Body of pancreas (tissue), 4 donors: ENCODE measurements at regions not wholly inside any gene's neighbourhood (a gene's known extent, or its start where the extent isn't known, plus 50 kb on each side); places are given as distances from the start of the nearest gene placed in this dataset.

ENCODE experiments used
- ATAC-seq: fragments of 150-250 bp; one replicate; pipeline ENCODE4 v1.9.1; 2016
- DNase-seq, 4 donors: peaks; one replicate each; pipeline ENCODE4 v3.0.0-alpha.2; 2019
- H3K27ac ChIP-seq, 4 donors: fragments of 200-600 bp; sonication (generic); 1 replicate in 3 of 4; 2 replicates in 1 of 4; pipeline versions ENCODE4 v1.5.1 to v1.6.1; 2016 to 2019; ENCODE audit warnings: mild to moderate bottlenecking in 1 of 4, mixed read lengths in 1 of 4, moderate library complexity in 1 of 4
- H3K27me3 ChIP-seq, 2 donors: fragments of 200-600 bp; sonication (generic); one replicate each; pipeline ENCODE4 v1.6.0; 2016; ENCODE audit warnings: mild to moderate bottlenecking in 1 of 2
- H3K36me3 ChIP-seq, 2 donors: fragments of 200-600 bp; sonication (generic); replicated peaks in 1 of 2; 2 replicates each; pipeline ENCODE4 v1.5.1; 2016; ENCODE audit warnings: low read depth in 2 of 2; ENCODE audit not compliant: insufficient read depth in 1 of 2
- H3K4me1 ChIP-seq: fragments of 200-600 bp; sonication (generic); one replicate; pipeline ENCODE4 v1.6.0; 2016
- H3K4me3 ChIP-seq, 2 donors: fragments of 200-600 bp; sonication (generic); 1 replicate in 1 of 2; 2 replicates in 1 of 2; pipeline ENCODE4 v1.5.1; 2016 to 2019
- H3K9me3 ChIP-seq, 3 donors: fragments of 200-600 bp; sonication (generic); 1 replicate in 2 of 3; 2 replicates in 1 of 3; pipeline ENCODE4 v1.5.1; 2016
- CTCF ChIP-seq, 7 experiments: fragments of 450-650 bp in 4 of 7; fragments of 200-600 bp in 3 of 7; sonication (generic) in 3 of 7; IDR thresholded peaks; one replicate each; pipeline ENCODE4 v1.5.1; 2016 to 2019; ENCODE audit warnings: antibody characterized with exemption in 7 of 7
- POLR2A ChIP-seq, 3 donors: fragments of 450-650 bp; IDR thresholded peaks; one replicate each; pipeline ENCODE4 v1.6.1; 2016; ENCODE audit warnings: antibody characterized with exemption in 3 of 3, mild to moderate bottlenecking in 2 of 3
- WGBS, 2 donors: methylation state at CpG; one replicate each; pipeline ENCODE4 v1.1.5; 2017; 5-methylcytosine and 5-hydroxymethylcytosine counted together
- intact Hi-C: fragments of 100-400 bp; cut with DNase I; formaldehyde crosslinking; loops from one replicate; pipeline ENCODE4 v1.15.1; 2023

- Histone ChIP-seq H3K4me3 (no peak overlapping the region), H3K9me3 (no peaks in the 10 kb centered on the region), H3K27me3 (no peaks in the 10 kb centered on the region), H3K4me1 (no peaks in the 10 kb centered on the region), H3K27ac (no peak overlapping the region), H3K36me3 (no peaks in the 10 kb centered on the region)
- ATAC-seq (no peak), DNase-seq (no peak)
- TF ChIP-seq POLR2A (IDR thresholded peaks at IDR 0.05) (no peak), CTCF (IDR thresholded peaks at IDR 0.05) (no peak)
- intact Hi-C loops: no loop called here
- 65% methylated on average over 1 of the region's 1 CpG for WGBS, 2 donors
Observed at GRCh38 chr1:81217058-81217457, 583.7 kb upstream of the ADGRL2 start.

- TF ChIP-seq CTCF (IDR thresholded peaks at IDR 0.05) (no peak), POLR2A (IDR thresholded peaks at IDR 0.05) (no peak)
- H3K36me3 ChIP-seq: no peaks in the 10 kb centered on the region
- no peaks in the 10 kb centered on the region for H3K4me1 ChIP-seq
- intact Hi-C loops: no loop called here
- 48 to 53% methylated on average over 7 of the region's 7 CpGs for WGBS, 2 donors
- no peak overlapping the region for H3K4me3 ChIP-seq
- H3K27ac ChIP-seq: no peak overlapping the region
- H3K9me3 ChIP-seq: no peaks in the 10 kb centered on the region
- DNase-seq (no peak), ATAC-seq (no peak)
- no peaks in the 10 kb centered on the region for H3K27me3 ChIP-seq
Observed at GRCh38 chr1:81213279-81213678, 587.5 kb upstream of the ADGRL2 start.

GRCh38 chr1:81209461-81209860 lies 591.3 kb upstream of the ADGRL2 start:
- WGBS, 2 donors: 45 to 72% methylated on average over 1 of the region's 1 CpG

GRCh38 chr1:81208441-81208840 lies 592.3 kb upstream of the ADGRL2 start:
- DNase-seq: peak in 1 of 4 donors; percentile 42
- H3K9me3 ChIP-seq: no peaks in the 10 kb centered on the region
- intact Hi-C loops: no loop called here
- H3K27ac ChIP-seq: no peak overlapping the region
- no peaks in the 10 kb centered on the region for H3K36me3 ChIP-seq
- no peaks in the 10 kb centered on the region for H3K27me3 ChIP-seq
- no peak for ATAC-seq
- WGBS, 2 donors: 71 to 77% methylated on average over 13 of the region's 13 CpGs
- no peak overlapping the region for H3K4me3 ChIP-seq
- no peak for TF ChIP-seq POLR2A (IDR thresholded peaks at IDR 0.05)
- TF ChIP-seq CTCF (IDR thresholded peaks at IDR 0.05): no peak
- no peaks in the 10 kb centered on the region for H3K4me1 ChIP-seq

More at GRCh38 chr1:81209461-81209860, 591.3 kb upstream of the ADGRL2 start:
- Histone ChIP-seq H3K4me1 (no peaks in the 10 kb centered on the region), H3K27me3 (no peaks in the 10 kb centered on the region), H3K4me3 (no peak overlapping the region), H3K36me3 (no peaks in the 10 kb centered on the region), H3K27ac (no peak overlapping the region), H3K9me3 (no peaks in the 10 kb centered on the region)
- ATAC-seq (no peak), DNase-seq (no peak)
- TF ChIP-seq CTCF (IDR thresholded peaks at IDR 0.05): no peak
- TF ChIP-seq POLR2A (IDR thresholded peaks at IDR 0.05): no peak
- intact Hi-C loops: no loop called here

- DNase-seq: no peak
- WGBS, 2 donors: 55 to 67% methylated on average over 6 of the region's 6 CpGs
- no peak for ATAC-seq
- no peaks in the 10 kb centered on the region for H3K4me1 ChIP-seq
- no peaks in the 10 kb centered on the region for H3K27me3 ChIP-seq
- TF ChIP-seq POLR2A (IDR thresholded peaks at IDR 0.05): no peak
- TF ChIP-seq CTCF (IDR thresholded peaks at IDR 0.05): no peak
- intact Hi-C loops: no loop called here
- no peaks in the 10 kb centered on the region for H3K9me3 ChIP-seq
- H3K36me3 ChIP-seq: no peaks in the 10 kb centered on the region
- no peak overlapping the region for H3K27ac ChIP-seq
- no peak overlapping the region for H3K4me3 ChIP-seq
Observed at GRCh38 chr1:81205956-81206355, 594.8 kb upstream of the ADGRL2 start.
